IMR-90 (cell line): ENCODE measurements at regions not wholly inside any gene's neighbourhood (a gene's known extent, or its start where the extent isn't known, plus 50 kb on each side); places are given as distances from the start of the nearest gene placed in this dataset.

Experiments
- ATAC-seq: fragments of 200-7000 bp; cut with Tn5 transposase; 2 replicates; pipeline ENCODE4 v1.9.1; 2020; ENCODE audit warnings: low read depth, mild to moderate bottlenecking, moderate library complexity
- BruUV-seq: library from RNA; stranded (reverse); fragments of 400-500 nt; replicated peaks from 2 replicates; lab custom pipeline; 2021; lab: Mats Ljungman, UMichigan
- CTCF ChIA-PET: fragments of 300-600 bp; formaldehyde crosslinking; extraction: SDS; loops from one replicate; lab custom pipeline; 2021; ENCODE audit warnings: antibody characterized with exemption; lab: Yijun Ruan, JAX
- POLR2A ChIA-PET: fragments of 300-600 bp; sonication (Branson Sonifier 250); formaldehyde crosslinking; loops from one replicate; lab custom pipeline; 2022; ENCODE audit warnings: antibody characterized with exemption; ENCODE audit not compliant: unreplicated experiment; lab: Charles Lee
- DNase-seq: peaks from one replicate; pipeline ENCODE4 v3.0.0; 2013
- H2AFZ ChIP-seq: replicated peaks from 2 replicates; pipeline ENCODE3; 2013; ENCODE audit warnings: low read length, mild to moderate bottlenecking; ENCODE audit not compliant: poor library complexity
- H2AK5ac ChIP-seq: 2 replicates; pipeline ENCODE4 v1.6.1; 2013; ENCODE audit warnings: low read depth, low read length, inconsistent platforms
- H2AK9ac ChIP-seq: replicated peaks from 2 replicates; pipeline ENCODE3; 2013; ENCODE audit warnings: mild to moderate bottlenecking, low read depth, low read length, moderate library complexity; ENCODE audit not compliant: poor library complexity
- H2BK120ac ChIP-seq: 2 replicates; pipeline ENCODE4 v1.6.1; 2013; ENCODE audit warnings: low read depth, low read length, inconsistent platforms
- H2BK15ac ChIP-seq: 3 replicates; pipeline ENCODE4 v1.6.1; 2013; ENCODE audit warnings: low read depth, low read length, inconsistent platforms
- H2BK20ac ChIP-seq: 2 replicates; pipeline ENCODE4 v1.6.1; 2013; ENCODE audit warnings: low read depth, mild to moderate bottlenecking, inconsistent platforms, low read length, moderate library complexity
- H2BK5ac ChIP-seq: 2 replicates; pipeline ENCODE4 v1.6.1; 2013; ENCODE audit warnings: mild to moderate bottlenecking, low read depth, low read length, inconsistent platforms; ENCODE audit not compliant: poor library complexity, severe bottlenecking
- H3K14ac ChIP-seq: replicated peaks from 2 replicates; pipeline ENCODE4 v1.6.1; 2013; ENCODE audit warnings: low read depth, low read length, inconsistent platforms
- H3K18ac ChIP-seq: 2 replicates; pipeline ENCODE4 v1.6.1; 2013; ENCODE audit warnings: low read depth, low read length, control low read depth
- H3K23ac ChIP-seq: 2 replicates; pipeline ENCODE4 v1.6.1; 2013; ENCODE audit warnings: low read depth, low read length, inconsistent platforms
- H3K27ac ChIP-seq: 2 replicates; pipeline ENCODE4 v1.5.1; 2013; ENCODE audit warnings: mild to moderate bottlenecking, control low read depth, low read length; ENCODE audit not compliant: insufficient read depth
- H3K27me3 ChIP-seq: 2 replicates; pipeline ENCODE4 v1.6.1; 2013; ENCODE audit warnings: low read length; ENCODE audit not compliant: control insufficient read depth, insufficient read depth
- H3K36me3 ChIP-seq: 2 replicates; pipeline ENCODE4 v1.6.1; 2013; ENCODE audit warnings: low read length, mixed read lengths; ENCODE audit not compliant: control insufficient read depth, insufficient read depth
- H3K4ac ChIP-seq: 2 replicates; pipeline ENCODE4 v1.6.1; 2013; ENCODE audit warnings: low read depth, low read length, inconsistent platforms
- H3K4me1 ChIP-seq: 2 replicates; pipeline ENCODE4 v1.6.1; 2013; ENCODE audit warnings: low read length, mixed read lengths; ENCODE audit not compliant: control insufficient read depth, insufficient read depth
- H3K4me2 ChIP-seq: 2 replicates; pipeline ENCODE4 v1.6.1; 2013; ENCODE audit warnings: low read depth, mild to moderate bottlenecking, control low read depth, low read length, moderate library complexity
- H3K4me3 ChIP-seq: 2 replicates; pipeline ENCODE4 v1.5.1; 2013; ENCODE audit warnings: low read depth, mild to moderate bottlenecking, control low read depth, low read length, moderate library complexity; ENCODE audit not compliant: insufficient read depth
- H3K56ac ChIP-seq: 2 replicates; pipeline ENCODE4 v1.6.1; 2013; ENCODE audit warnings: low read length, inconsistent platforms; ENCODE audit not compliant: insufficient read depth; ENCODE audit errors: extremely low read depth
- H3K79me1 ChIP-seq, 2 experiments: 2 replicates each; pipeline ENCODE4 v1.6.1; 2013; ENCODE audit warnings: low read length in 2 of 2, inconsistent platforms in 1 of 2, low read depth in 1 of 2
- H3K9ac ChIP-seq: 2 replicates; pipeline ENCODE4 v1.6.1; 2013; ENCODE audit warnings: low read depth, low read length, control low read depth
- H3K9me1 ChIP-seq: 2 replicates; pipeline ENCODE4 v1.6.1; 2013; ENCODE audit warnings: low read length, inconsistent platforms; ENCODE audit not compliant: insufficient read depth
- H3K9me3 ChIP-seq: 2 replicates; pipeline ENCODE4 v1.6.1; 2013; ENCODE audit warnings: low read length; ENCODE audit not compliant: control insufficient read depth, insufficient read depth
- H4K20me1 ChIP-seq: 2 replicates; pipeline ENCODE4 v1.6.1; 2013; ENCODE audit warnings: low read length, inconsistent platforms; ENCODE audit not compliant: insufficient read depth
- H4K5ac ChIP-seq: 2 replicates; pipeline ENCODE4 v1.6.1; 2013; ENCODE audit warnings: mild to moderate bottlenecking, low read depth, low read length, control low read depth
- H4K8ac ChIP-seq, 2 experiments: 2 replicates each; pipeline ENCODE4 v1.6.1; 2013; ENCODE audit warnings: low read depth in 2 of 2, low read length in 2 of 2, control low read depth in 1 of 2, inconsistent platforms in 1 of 2
- H4K91ac ChIP-seq: 2 replicates; pipeline ENCODE4 v1.6.1; 2013; ENCODE audit warnings: low read depth, low read length, inconsistent platforms; ENCODE audit not compliant: insufficient read depth
- BHLHE40 ChIP-seq: fragments of 150-350 bp; IDR thresholded peaks from 2 replicates; pipeline ENCODE4 v1.6.1; 2016; ENCODE audit warnings: mild to moderate bottlenecking, low read depth, low read length
- CEBPB ChIP-seq: IDR thresholded peaks from 2 replicates; pipeline ENCODE4 v1.6.1; 2012; ENCODE audit warnings: low read depth, low read length, improper control_type of control experiment
- CHD1 ChIP-seq: IDR thresholded peaks from 2 replicates; pipeline ENCODE4 v1.6.1; 2012; ENCODE audit warnings: low read depth, low read length, improper control_type of control experiment
- ELK1 ChIP-seq: fragments of 150-350 bp; IDR thresholded peaks from 2 replicates; pipeline ENCODE4 v1.6.1; 2016; ENCODE audit warnings: low read depth, mild to moderate bottlenecking, low read length, moderate library complexity, borderline replicate concordance
- FOS ChIP-seq: fragments of 150-350 bp; IDR thresholded peaks from 2 replicates; pipeline ENCODE4 v1.6.1; 2016; ENCODE audit warnings: low read depth, low read length
- MAFK ChIP-seq: IDR thresholded peaks from 2 replicates; pipeline ENCODE4 v1.6.1; 2012; ENCODE audit warnings: low read depth, low read length, improper control_type of control experiment
- MAZ ChIP-seq: IDR thresholded peaks from 2 replicates; pipeline ENCODE4 v1.6.1; 2012; ENCODE audit warnings: low read depth, mild to moderate bottlenecking, low read length, improper control_type of control experiment, moderate library complexity, borderline replicate concordance
- MXI1 ChIP-seq: IDR thresholded peaks from 2 replicates; pipeline ENCODE4 v1.6.1; 2012; ENCODE audit warnings: low read depth, mild to moderate bottlenecking, low read length, moderate library complexity, borderline replicate concordance
- NFE2L2 ChIP-seq: fragments of 150-350 bp; IDR thresholded peaks from 2 replicates; pipeline ENCODE4 v1.6.1; 2016; ENCODE audit warnings: low read depth, mild to moderate bottlenecking, low read length
- POLR2A ChIP-seq: IDR thresholded peaks from 2 replicates; pipeline ENCODE4 v1.6.1; 2012; ENCODE audit warnings: mild to moderate bottlenecking, low read depth, low read length
- RAD21 ChIP-seq: IDR thresholded peaks from 2 replicates; pipeline ENCODE4 v1.6.1; 2012; ENCODE audit warnings: low read length, improper control_type of control experiment
- RCOR1 ChIP-seq: IDR thresholded peaks from 2 replicates; pipeline ENCODE4 v1.6.1; 2012; ENCODE audit warnings: mild to moderate bottlenecking, low read length, improper control_type of control experiment; ENCODE audit not compliant: insufficient replicate concordance
- RFX5 ChIP-seq: IDR thresholded peaks from 2 replicates; pipeline ENCODE4 v1.8.0; 2012; ENCODE audit warnings: low read depth, mild to moderate bottlenecking, low read length, moderate library complexity
- SMC3 ChIP-seq: fragments of 150-350 bp; IDR thresholded peaks from 2 replicates; pipeline ENCODE4 v1.6.1; 2016; ENCODE audit warnings: low read depth, mild to moderate bottlenecking, antibody characterized with exemption, low read length, moderate library complexity
- WGBS, 2 experiments: methylation state at CpG; one replicate each; pipeline versions ENCODE4 v1.1.5 to v1.1.7; 2013; ENCODE audit warnings: missing lambda C conversion rate in 2 of 2; ENCODE audit not compliant: insufficient read length in 1 of 2; ENCODE audit errors: extremely low coverage in 2 of 2; 5-methylcytosine and 5-hydroxymethylcytosine counted together
- dilution Hi-C: fragments of 300-500 bp; cut with HindIII; formaldehyde crosslinking; loops from one replicate; pipeline ENCODE4 v1.14.3; 2018; ENCODE audit warnings: low sequenced_read_pairs; ENCODE audit not compliant: unreplicated experiment
- in situ Hi-C: fragments of 300-500 bp; cut with MboI; formaldehyde crosslinking; loops from 3 replicates; pipeline ENCODE4 v1.14.3; 2019; ENCODE audit warnings: low sequenced_read_pairs, inconsistent platforms, mixed read lengths
- intact Hi-C: fragments of 100-400 bp; cut with micrococcal nuclease; formaldehyde crosslinking; loops from 2 replicates; pipeline ENCODE4 v1.10.0; 2022
- TF ChIP-seq, protein P1 (sequence below): fragments of 150-350 bp; IDR thresholded peaks from 2 replicates; pipeline ENCODE4 v1.6.1; 2017; ENCODE audit warnings: mild to moderate bottlenecking, antibody characterized with exemption, low read length, low read depth
- TF ChIP-seq, protein P2 (sequence below): conservative IDR thresholded peaks from 2 replicates; pipeline ENCODE4 v1.5.1; 2012; ENCODE audit warnings: mild to moderate bottlenecking, low read depth, low read length, improper control_type of control experiment

GRCh38 chr6:170129691-170130171, 161.1 kb downstream of the DLL1 start:
- Histone ChIP-seq H3K79me1 (no peaks in the 10 kb centered on the region), H4K20me1 (no peaks in the 10 kb centered on the region), H3K4ac (no peak overlapping the region), H4K8ac (no peak overlapping the region), H3K27me3 (no peaks in the 10 kb centered on the region), H3K56ac (no peak overlapping the region), H2BK120ac (no peak overlapping the region), H3K4me2 (no peak overlapping the region), H3K27ac (no peak overlapping the region), H2BK5ac (no peak overlapping the region), H4K5ac (no peak overlapping the region), H3K18ac (no peak overlapping the region), H3K4me3 (no peak overlapping the region), H3K23ac (no peak overlapping the region), H3K36me3 (no peaks in the 10 kb centered on the region), H3K9ac (no peak overlapping the region), H2BK15ac (no peak overlapping the region), H2AK9ac (no peak overlapping the region), H3K9me1 (no peaks in the 10 kb centered on the region), H4K91ac (no peak overlapping the region), H2AFZ (no peak overlapping the region), H3K14ac (no peak overlapping the region), H3K9me3 (peaks cover 40% of the 10 kb centered on the region), H3K4me1 (no peaks in the 10 kb centered on the region), H2BK20ac (no peak overlapping the region), H2AK5ac (no peak overlapping the region)
- intact Hi-C loops: no loop called here
- POLR2A ChIA-PET: no interaction called here
- TF ChIP-seq MXI1: no peak
- TF ChIP-seq FOS: no peak
- no peak for TF ChIP-seq RCOR1
- no peak for TF ChIP-seq POLR2A
- no peak for TF ChIP-seq NFE2L2
- TF ChIP-seq CHD1: no peak
- TF ChIP-seq BHLHE40: no peak
- TF ChIP-seq MAZ: no peak
- no peak for TF ChIP-seq CEBPB
- TF ChIP-seq, protein P1, sequence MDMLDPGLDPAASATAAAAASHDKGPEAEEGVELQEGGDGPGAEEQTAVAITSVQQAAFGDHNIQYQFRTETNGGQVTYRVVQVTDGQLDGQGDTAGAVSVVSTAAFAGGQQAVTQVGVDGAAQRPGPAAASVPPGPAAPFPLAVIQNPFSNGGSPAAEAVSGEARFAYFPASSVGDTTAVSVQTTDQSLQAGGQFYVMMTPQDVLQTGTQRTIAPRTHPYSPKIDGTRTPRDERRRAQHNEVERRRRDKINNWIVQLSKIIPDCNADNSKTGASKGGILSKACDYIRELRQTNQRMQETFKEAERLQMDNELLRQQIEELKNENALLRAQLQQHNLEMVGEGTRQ: no peak
- TF ChIP-seq ELK1: no peak
- no peak for TF ChIP-seq SMC3
- no peak for TF ChIP-seq RAD21
- TF ChIP-seq, protein P2, sequence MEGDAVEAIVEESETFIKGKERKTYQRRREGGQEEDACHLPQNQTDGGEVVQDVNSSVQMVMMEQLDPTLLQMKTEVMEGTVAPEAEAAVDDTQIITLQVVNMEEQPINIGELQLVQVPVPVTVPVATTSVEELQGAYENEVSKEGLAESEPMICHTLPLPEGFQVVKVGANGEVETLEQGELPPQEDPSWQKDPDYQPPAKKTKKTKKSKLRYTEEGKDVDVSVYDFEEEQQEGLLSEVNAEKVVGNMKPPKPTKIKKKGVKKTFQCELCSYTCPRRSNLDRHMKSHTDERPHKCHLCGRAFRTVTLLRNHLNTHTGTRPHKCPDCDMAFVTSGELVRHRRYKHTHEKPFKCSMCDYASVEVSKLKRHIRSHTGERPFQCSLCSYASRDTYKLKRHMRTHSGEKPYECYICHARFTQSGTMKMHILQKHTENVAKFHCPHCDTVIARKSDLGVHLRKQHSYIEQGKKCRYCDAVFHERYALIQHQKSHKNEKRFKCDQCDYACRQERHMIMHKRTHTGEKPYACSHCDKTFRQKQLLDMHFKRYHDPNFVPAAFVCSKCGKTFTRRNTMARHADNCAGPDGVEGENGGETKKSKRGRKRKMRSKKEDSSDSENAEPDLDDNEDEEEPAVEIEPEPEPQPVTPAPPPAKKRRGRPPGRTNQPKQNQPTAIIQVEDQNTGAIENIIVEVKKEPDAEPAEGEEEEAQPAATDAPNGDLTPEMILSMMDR: no peak
- TF ChIP-seq MAFK: no peak
- no peak for TF ChIP-seq RFX5
- DNase-seq (no peak), ATAC-seq (no peak; the same call in 1 of the 2 replicates)
- dilution Hi-C loops: no loop called here
- WGBS, 2 experiments: 33% methylated on average over 5 of the region's 14 CpGs; no CpG with 5 or more reads in 1 of the 2 experiments
- BruUV-seq: no TSS peak
- in situ Hi-C loops: no loop called here
- CTCF ChIA-PET: no interaction called here
